ENCODE measurements at regions not wholly inside any gene's neighbourhood (a gene's known extent, or its start where the extent isn't known, plus 50 kb on each side); places are given as distances from the start of the nearest gene placed in this dataset.

- no peak for FAIRE-seq
- Histone ChIP-seq H3K79me2 (ENCODE audit: control insufficient read depth, insufficient read depth, low read length) (no peaks in the 10 kb centered on the region), H3K27me3 (replicated peaks in 1 of 2; ENCODE audit: control insufficient read depth in 2 of 2, insufficient read depth in 2 of 2, low read length in 1 of 2) (no peaks in the 10 kb centered on the region), H4K20me1 (ENCODE audit: control insufficient read depth, insufficient read depth) (no peaks in the 10 kb centered on the region), H3K9ac (ENCODE audit: control insufficient read depth, insufficient read depth, low read length) (no peak overlapping the region), H3K4me1 (ENCODE audit: control insufficient read depth, insufficient read depth, low read length) (no peaks in the 10 kb centered on the region), H2AFZ (ENCODE audit: control insufficient read depth, low read depth, low read length) (no peak overlapping the region), H3K36me3 (ENCODE audit: control insufficient read depth in 2 of 2, insufficient read depth in 2 of 2, low read length in 1 of 2) (no peaks in the 10 kb centered on the region), H3K27ac (ENCODE audit: control insufficient read depth, insufficient read depth) (no peak overlapping the region), H3K9me3 (replicated peaks; ENCODE audit: control insufficient read depth, insufficient read depth, low read length) (no peaks in the 10 kb centered on the region), H3K4me3 (no peak overlapping the region), H3K4me2 (ENCODE audit: control insufficient read depth, insufficient read depth) (no peak overlapping the region)
- ATAC-seq: no peak
- DNase-seq (ENCODE audit: low read depth, low spot score): no peak
- ChIA-PET SMC1A (ENCODE audit: uncharacterized antibody, unreplicated experiment) (interaction anchor here (1.9 kb wide), 1 partner anchor 13 kb away, joined by 4 read pairs; no protein-coding TSS in a partner anchor), POLR2A (no interaction called here), RAD21 (ENCODE audit: unreplicated experiment) (no interaction called here), CTCF (interaction anchor here (0.7 kb wide), 1 partner anchor 11 kb away, joined by 3 read pairs; no protein-coding TSS in a partner anchor)
- in situ Hi-C loops (cut with MboI) (no loop called here), intact Hi-C loops (cut with micrococcal nuclease; ENCODE audit: unreplicated experiment) (no loop called here)
- no TSS peak for BruUV-seq (replicated peaks)
- no peak for TF ChIP-seq CTCF (IDR thresholded peaks at IDR 0.05 in 2 of 3, conservative IDR thresholded peaks at IDR 0.05 in 1 of 3; ENCODE audit: control insufficient read depth in 2 of 3, extremely low read depth in 1 of 3, insufficient read depth in 1 of 3, low read depth in 3 of 3, low read length in 3 of 3)
- no peak for TF ChIP-seq NBN (IDR thresholded peaks at IDR 0.05)
- no peak for TF ChIP-seq STAT3 (IDR thresholded peaks at IDR 0.05; ENCODE audit: low read depth, low read length)
- 8% methylated on average over 4 of the region's 4 CpGs for WGBS (ENCODE audit: insufficient coverage, insufficient replicate concordance, low lambda C conversion rate, missing lambda C conversion rate)
Measured at GRCh38 chr6:132167929-132168892, 217.0 kb upstream of the CCN2 start.

GRCh38 chr6:132166526-132167051 is 215.4 kb upstream of the CCN2 start:
- ChIA-PET POLR2A (no interaction called here), CTCF (no interaction called here), RAD21 (ENCODE audit: unreplicated experiment) (no interaction called here), SMC1A (ENCODE audit: uncharacterized antibody, unreplicated experiment) (interaction anchor here (1.9 kb wide), 1 partner anchor 11 kb away, joined by 4 read pairs; no protein-coding TSS in a partner anchor)
- in situ Hi-C loops (cut with MboI): no loop called here
- H4K20me1 ChIP-seq (ENCODE audit: control insufficient read depth, insufficient read depth): no peaks in the 10 kb centered on the region
- BruUV-seq (replicated peaks): no TSS peak
- FAIRE-seq (no peak), ATAC-seq (no peak), DNase-seq (ENCODE audit: low read depth, low spot score) (no peak)
- H3K4me2 ChIP-seq (ENCODE audit: control insufficient read depth, insufficient read depth): no peak overlapping the region
- H3K79me2 ChIP-seq (ENCODE audit: control insufficient read depth, insufficient read depth, low read length): no peaks in the 10 kb centered on the region
- no peak overlapping the region for H2AFZ ChIP-seq (ENCODE audit: control insufficient read depth, low read depth, low read length)
- H3K9me3 ChIP-seq (replicated peaks; ENCODE audit: control insufficient read depth, insufficient read depth, low read length): no peaks in the 10 kb centered on the region
- H3K4me1 ChIP-seq (ENCODE audit: control insufficient read depth, insufficient read depth, low read length): no peaks in the 10 kb centered on the region
- H3K36me3 ChIP-seq (ENCODE audit: control insufficient read depth in 2 of 2, insufficient read depth in 2 of 2, low read length in 1 of 2): no peaks in the 10 kb centered on the region
- no peak overlapping the region for H3K4me3 ChIP-seq
- no peak overlapping the region for H3K27ac ChIP-seq (ENCODE audit: control insufficient read depth, insufficient read depth)
- H3K9ac ChIP-seq (ENCODE audit: control insufficient read depth, insufficient read depth, low read length): no peak overlapping the region
- H3K27me3 ChIP-seq (replicated peaks in 1 of 2; ENCODE audit: control insufficient read depth in 2 of 2, insufficient read depth in 2 of 2, low read length in 1 of 2): no peaks in the 10 kb centered on the region
- WGBS (ENCODE audit: insufficient coverage, insufficient replicate concordance, low lambda C conversion rate, missing lambda C conversion rate): 0% methylated on average over 1 of the region's 1 CpG
- intact Hi-C loops (cut with micrococcal nuclease; ENCODE audit: unreplicated experiment): no loop called here
- TF ChIP-seq ZBTB11 (CRISPR knock-in tag; IDR thresholded peaks at IDR 0.05) (no peak), BMI1 (IDR thresholded peaks at IDR 0.05; ENCODE audit: borderline replicate concordance) (no peak), ASH2L (IDR thresholded peaks at IDR 0.05; ENCODE audit: borderline replicate concordance, low read depth) (no peak), CBX3 (IDR thresholded peaks at IDR 0.05; ENCODE audit: borderline replicate concordance, low read depth) (no peak)

All from GM12878 (cell line).